CD4-positive, CD25-positive, alpha-beta regulatory T cell (primary cell): ENCODE measurements at regions not wholly inside any gene's neighbourhood (a gene's known extent, or its start where the extent isn't known, plus 50 kb on each side); places are given as distances from the start of the nearest gene placed in this dataset.
A peak's percentile ranks its signal among the peaks of the same experiment; 100 is the strongest.

Experiments used
- ATAC-seq, 2 donors: fragments of 150-1000 bp; cut with Tn5 transposase; one replicate each; pipeline ENCODE4 v1.10.0; 2021; ENCODE audit warnings: low read depth in 2 of 2, moderate number of reproducible peaks in 2 of 2, moderate library complexity in 1 of 2
- DNase-seq, 3 donors: peaks; one replicate each; pipeline versions ENCODE4 v3.0.0 to v3.0.0-alpha.2; 2012 to 2022; ENCODE audit warnings: mixed read lengths in 1 of 3
- H3K27ac ChIP-seq: one replicate; pipeline ENCODE4 v1.7.0; 2013; ENCODE audit warnings: mild to moderate bottlenecking, low read length; ENCODE audit not compliant: insufficient read depth, poor library complexity, severe bottlenecking
- H3K27me3 ChIP-seq: one replicate; pipeline ENCODE4 v1.7.0; 2013; ENCODE audit warnings: low read length; ENCODE audit not compliant: control insufficient read depth, insufficient read depth
- H3K36me3 ChIP-seq: one replicate; pipeline ENCODE4 v1.7.0; 2013; ENCODE audit warnings: mild to moderate bottlenecking, low read length, moderate library complexity; ENCODE audit not compliant: control insufficient read depth, insufficient read depth
- H3K4me1 ChIP-seq: 2 replicates; pipeline ENCODE4 v1.7.0; 2013; ENCODE audit warnings: mild to moderate bottlenecking, low read length; ENCODE audit not compliant: insufficient read depth, control insufficient read depth, poor library complexity, severe bottlenecking
- H3K4me3 ChIP-seq: one replicate; pipeline ENCODE4 v1.7.0; 2013; ENCODE audit warnings: low read depth, mild to moderate bottlenecking, low read length, moderate library complexity
- H3K9me3 ChIP-seq, 2 experiments: 1 replicate in 1 of 2; 2 replicates in 1 of 2; pipeline ENCODE4 v1.7.0; 2013; ENCODE audit warnings: low read length in 2 of 2, mild to moderate bottlenecking in 1 of 2, moderate library complexity in 1 of 2; ENCODE audit not compliant: control insufficient read depth in 2 of 2
- H3K27ac Mint-ChIP-seq, 3 donors: one replicate each; pipeline ENCODE4 v1.8.0; 2020 to 2022; ENCODE audit warnings: mild to moderate bottlenecking in 3 of 3, mixed read lengths in 3 of 3, moderate library complexity in 2 of 3
- H3K27me3 Mint-ChIP-seq: one replicate; pipeline ENCODE4 v1.8.0; 2022; ENCODE audit warnings: mild to moderate bottlenecking, mixed read lengths
- H3K36me3 Mint-ChIP-seq: one replicate; pipeline ENCODE4 v1.8.0; 2020; ENCODE audit warnings: mixed read lengths
- H3K4me1 Mint-ChIP-seq, 4 donors: one replicate each; pipeline ENCODE4 v1.8.0; 2020 to 2022; ENCODE audit warnings: mixed read lengths in 4 of 4, mild to moderate bottlenecking in 1 of 4
- H3K4me3 Mint-ChIP-seq, 4 donors: one replicate each; pipeline ENCODE4 v1.8.0; 2020 to 2022; ENCODE audit warnings: mild to moderate bottlenecking in 4 of 4, mixed read lengths in 4 of 4, moderate library complexity in 3 of 4
- H3K9me3 Mint-ChIP-seq, 7 donors: one replicate each; pipeline ENCODE4 v1.8.0; 2020 to 2022; ENCODE audit warnings: mixed read lengths in 7 of 7, mild to moderate bottlenecking in 3 of 7, moderate library complexity in 2 of 7

DNA sequence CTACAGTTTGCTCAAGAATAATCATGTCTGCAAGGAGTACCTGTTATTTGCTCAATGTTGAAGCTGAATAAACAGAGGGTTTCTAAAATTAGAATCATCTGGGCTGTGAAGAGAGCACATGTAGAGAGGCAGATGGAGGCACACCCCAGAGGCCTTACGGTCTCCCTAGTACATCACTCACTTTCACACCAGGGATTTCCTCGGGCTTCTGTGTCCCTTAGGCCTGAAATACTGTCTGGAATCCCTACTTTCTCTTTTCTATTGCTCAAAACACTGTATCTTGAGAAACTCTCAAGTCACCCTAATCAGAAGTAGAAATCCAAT lies 473.7 kb upstream of the ROBO2 start:
- H3K9me3 ChIP-seq = peaks cover 0 to 2% of the 10 kb centered on the region in 2 experiments
- Mint-ChIP-seq H3K27me3 (no peaks in the 10 kb centered on the region), H3K36me3 (no peaks in the 10 kb centered on the region), H3K4me3 (no peak overlapping the region), H3K4me1 (no peaks in the 10 kb centered on the region), H3K9me3 (peaks cover 0 to 6% (median 1%) of the 10 kb centered on the region in 7 donors), H3K27ac (no peak overlapping the region)
- no peaks in the 10 kb centered on the region for H3K4me1 ChIP-seq
- no peaks in the 10 kb centered on the region for H3K27me3 ChIP-seq
- H3K36me3 ChIP-seq = no peaks in the 10 kb centered on the region
- no peak overlapping the region for H3K27ac ChIP-seq
- no peak overlapping the region for H3K4me3 ChIP-seq
- DNase-seq = no peak
- no peak for ATAC-seq

DNA sequence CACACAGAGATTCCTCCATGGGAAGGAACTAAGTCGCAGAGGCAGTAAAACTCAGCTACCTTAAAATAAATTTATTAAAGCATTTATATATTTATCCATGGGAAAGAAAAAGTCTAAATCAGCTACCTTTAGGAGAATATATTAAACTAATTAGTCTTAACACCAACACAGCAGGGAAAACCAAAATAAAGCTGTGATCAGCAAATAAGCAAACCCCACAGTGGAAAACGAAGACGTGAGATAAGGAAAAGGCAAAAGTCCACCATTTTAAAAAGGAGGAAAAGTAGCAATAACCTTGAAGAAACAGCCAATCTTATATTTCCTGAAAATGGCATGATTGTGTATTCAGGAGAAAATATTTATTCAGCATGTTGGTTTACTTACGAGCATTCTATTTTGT lies 473.0 kb upstream of the ROBO2 start:
- Mint-ChIP-seq H3K36me3 (no peaks in the 10 kb centered on the region), H3K27me3 (no peaks in the 10 kb centered on the region), H3K9me3 (peaks cover 0 to 5% (median 1%) of the 10 kb centered on the region in 7 donors), H3K4me3 (no peak overlapping the region), H3K27ac (no peak overlapping the region), H3K4me1 (no peaks in the 10 kb centered on the region)
- H3K4me1 ChIP-seq = no peaks in the 10 kb centered on the region
- H3K4me3 ChIP-seq = no peak overlapping the region
- H3K36me3 ChIP-seq = no peaks in the 10 kb centered on the region
- no peaks in the 10 kb centered on the region for H3K9me3 ChIP-seq
- no peaks in the 10 kb centered on the region for H3K27me3 ChIP-seq
- DNase-seq (no peak), ATAC-seq (no peak)
- H3K27ac ChIP-seq = no peak overlapping the region

DNA sequence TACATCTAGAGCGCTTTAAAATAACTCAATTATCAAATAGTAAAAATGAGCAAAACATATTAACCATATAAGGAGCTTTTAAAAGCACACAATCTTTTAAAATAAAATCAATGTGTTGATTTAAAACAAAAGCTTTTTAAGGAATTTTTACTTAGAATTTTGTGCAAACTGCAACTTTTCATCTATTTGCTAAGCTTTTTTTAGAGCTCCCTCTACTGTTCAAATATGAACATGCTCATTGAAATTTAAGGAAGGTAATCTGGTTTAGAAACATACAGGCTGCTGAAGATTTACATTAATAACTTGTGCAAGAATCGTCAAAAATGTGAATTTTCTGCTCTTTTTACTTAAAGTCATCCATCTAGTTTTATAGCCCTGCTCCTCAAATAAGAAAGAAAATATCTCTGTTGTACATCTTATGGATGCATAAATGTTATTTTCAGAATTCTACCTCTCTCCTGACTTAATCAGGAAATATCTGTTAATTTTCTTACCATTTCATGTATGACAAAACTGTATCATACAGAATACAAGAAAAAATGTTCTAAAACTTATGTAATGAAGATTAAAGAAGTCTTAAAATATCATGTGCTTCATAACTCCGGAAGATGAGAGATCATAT lies 469.4 kb upstream of the ROBO2 start:
- Histone ChIP-seq H3K27ac (no peak overlapping the region), H3K4me3 (no peak overlapping the region), H3K36me3 (no peaks in the 10 kb centered on the region), H3K9me3 (no peaks in the 10 kb centered on the region), H3K27me3 (no peaks in the 10 kb centered on the region), H3K4me1 (no peaks in the 10 kb centered on the region)
- Mint-ChIP-seq H3K4me3 (no peak overlapping the region), H3K27me3 (no peaks in the 10 kb centered on the region), H3K9me3 (peaks cover 0 to 3% (median 1%) of the 10 kb centered on the region in 7 donors), H3K36me3 (no peaks in the 10 kb centered on the region), H3K27ac (no peak overlapping the region), H3K4me1 (no peaks in the 10 kb centered on the region)
- ATAC-seq (no peak), DNase-seq (peak in 1 of 3 donors; percentile 2)

DNA sequence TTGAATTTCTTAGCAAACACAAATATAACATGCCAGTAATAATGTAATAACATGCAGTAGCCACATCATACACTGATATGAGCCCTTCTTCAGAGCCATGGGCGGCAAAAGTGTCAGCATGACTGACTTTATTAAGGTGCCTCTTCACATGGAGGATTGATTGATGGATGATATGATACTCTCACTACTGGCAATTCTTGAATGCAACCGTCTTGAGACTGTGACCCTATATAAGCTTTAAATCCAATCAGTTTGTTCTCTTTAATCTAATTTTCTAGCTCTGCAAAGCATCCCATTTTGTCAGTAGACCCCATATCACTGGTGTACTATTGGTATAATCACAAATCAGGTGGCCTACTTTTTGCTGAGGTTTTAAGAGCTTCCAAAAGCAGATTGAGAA lies 463.7 kb upstream of the ROBO2 start:
- peaks cover 0 to 3% (median 0%) of the 10 kb centered on the region in 4 donors for H3K4me1 Mint-ChIP-seq
- no peak for DNase-seq
- no peak overlapping the region for H3K27ac ChIP-seq

DNA sequence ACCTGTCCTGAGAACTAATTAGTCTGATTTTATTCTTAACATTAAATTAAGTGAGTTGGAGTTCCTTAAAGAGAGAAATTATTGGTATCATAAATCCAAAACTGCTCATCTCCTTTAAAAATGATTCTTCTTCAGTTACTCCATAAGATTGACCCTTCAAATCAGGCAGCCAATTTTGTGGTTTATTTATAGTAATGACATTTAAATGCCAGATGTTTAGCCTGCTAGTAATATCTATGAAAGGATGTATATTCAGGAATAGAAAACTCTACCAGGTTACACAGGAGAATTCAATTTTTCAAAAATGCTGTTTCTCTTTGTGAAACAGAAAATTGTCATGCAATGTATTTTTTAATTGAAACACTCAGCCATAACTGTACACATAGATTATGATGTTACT lies 457.8 kb upstream of the ROBO2 start:
- Histone ChIP-seq H3K4me1 (no peaks in the 10 kb centered on the region), H3K36me3 (no peaks in the 10 kb centered on the region), H3K27me3 (no peaks in the 10 kb centered on the region), H3K9me3 (peaks cover 0 to 3% of the 10 kb centered on the region in 2 experiments), H3K27ac (no peak overlapping the region), H3K4me3 (no peak overlapping the region)
- DNase-seq = no peak
- Mint-ChIP-seq H3K9me3 (peaks cover 2 to 29% (median 11%) of the 10 kb centered on the region in 7 donors), H3K36me3 (no peaks in the 10 kb centered on the region), H3K4me3 (no peak overlapping the region), H3K4me1 (peaks cover 0 to 4% (median 0%) of the 10 kb centered on the region in 4 donors), H3K27me3 (no peaks in the 10 kb centered on the region), H3K27ac (no peak overlapping the region)
- no peak for ATAC-seq

More for the DNA sequence above, 463.7 kb upstream of the ROBO2 start:
- no peaks in the 10 kb centered on the region for H3K27me3 Mint-ChIP-seq
- peaks cover 0 to 14% (median 6%) of the 10 kb centered on the region in 7 donors for H3K9me3 Mint-ChIP-seq
- H3K4me3 Mint-ChIP-seq = no peak overlapping the region
- no peak for ATAC-seq
- no peaks in the 10 kb centered on the region for H3K36me3 Mint-ChIP-seq
- no peaks in the 10 kb centered on the region for H3K4me1 ChIP-seq
- no peaks in the 10 kb centered on the region for H3K36me3 ChIP-seq
- no peak overlapping the region for H3K4me3 ChIP-seq
- H3K27ac Mint-ChIP-seq = no peak overlapping the region
- peaks cover 0 to 3% of the 10 kb centered on the region in 2 experiments for H3K9me3 ChIP-seq
- no peaks in the 10 kb centered on the region for H3K27me3 ChIP-seq

DNA sequence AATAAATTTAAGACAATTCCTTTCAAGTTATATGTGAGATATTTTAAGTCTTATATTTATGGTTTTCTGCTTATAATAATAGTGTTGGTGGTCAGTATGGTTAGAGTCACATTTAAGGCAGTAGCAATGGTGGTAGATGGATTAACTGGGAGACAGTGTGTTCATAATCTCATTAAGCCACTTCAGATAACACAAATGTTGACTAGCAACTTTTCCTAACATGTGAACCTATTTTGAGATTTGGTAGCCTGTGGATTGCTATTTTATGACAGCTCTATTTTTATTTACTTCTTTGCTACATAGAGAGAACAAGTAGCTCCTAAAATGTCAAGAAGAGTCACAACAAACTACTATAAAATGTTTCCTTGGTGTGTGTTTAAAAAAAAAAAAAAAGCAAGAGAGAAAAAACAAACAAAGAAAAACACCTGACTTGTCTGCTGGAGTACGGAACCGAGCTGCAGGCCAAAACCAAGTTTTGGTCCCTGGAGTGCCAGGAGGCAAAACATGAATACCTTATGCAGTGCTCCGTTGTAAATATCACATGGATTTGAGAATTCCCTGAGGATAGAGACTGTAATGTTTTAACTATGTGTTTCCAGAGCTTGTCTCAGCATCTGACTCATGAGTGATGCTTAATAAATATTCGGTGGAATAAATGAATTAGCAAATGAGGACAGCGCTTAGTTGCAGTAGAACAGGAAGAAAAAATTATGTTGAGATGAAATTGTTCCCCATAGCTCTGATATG lies 457.1 kb upstream of the ROBO2 start:
- H3K36me3 Mint-ChIP-seq = no peaks in the 10 kb centered on the region
- no peak overlapping the region for H3K27ac Mint-ChIP-seq
- H3K4me1 ChIP-seq = no peaks in the 10 kb centered on the region
- H3K9me3 Mint-ChIP-seq = peaks cover 2 to 29% (median 13%) of the 10 kb centered on the region in 7 donors
- no peaks in the 10 kb centered on the region for H3K36me3 ChIP-seq
- no peak overlapping the region for H3K27ac ChIP-seq
- no peaks in the 10 kb centered on the region for H3K27me3 ChIP-seq
- H3K4me3 Mint-ChIP-seq = no peak overlapping the region
- H3K4me1 Mint-ChIP-seq = peaks cover 0 to 4% (median 0%) of the 10 kb centered on the region in 4 donors
- DNase-seq = no peak
- ATAC-seq = no peak
- H3K4me3 ChIP-seq = no peak overlapping the region
- no peaks in the 10 kb centered on the region for H3K27me3 Mint-ChIP-seq
- peaks cover 0 to 3% of the 10 kb centered on the region in 2 experiments for H3K9me3 ChIP-seq

DNA sequence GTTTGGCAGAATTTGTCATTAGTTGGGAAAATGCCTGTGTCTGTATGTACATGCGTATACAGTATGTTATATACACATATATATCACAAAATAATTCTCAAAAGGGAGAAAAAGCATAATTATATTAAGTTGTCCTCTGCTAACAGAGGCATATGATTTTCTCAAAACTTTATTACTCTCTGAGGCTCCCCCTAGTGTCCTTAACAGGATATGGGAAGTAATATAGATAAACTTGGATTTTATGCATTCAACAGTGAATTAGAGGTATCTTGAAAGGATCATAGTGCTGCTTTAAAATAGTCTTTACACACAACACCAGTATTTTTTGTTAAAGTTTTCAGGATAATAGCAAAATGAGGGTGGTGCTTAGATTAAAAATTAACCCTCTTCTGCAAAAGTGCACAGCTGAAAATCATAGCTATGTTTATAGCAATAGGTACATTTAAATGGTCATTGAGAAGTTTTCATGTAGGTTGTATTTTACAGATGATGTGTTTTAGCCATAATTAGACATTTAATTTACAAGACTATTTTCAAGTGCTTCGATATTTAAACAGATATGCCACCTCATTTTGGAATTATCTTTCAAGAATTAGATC lies 454.0 kb upstream of the ROBO2 start:
- Mint-ChIP-seq H3K27me3 (no peaks in the 10 kb centered on the region), H3K36me3 (no peaks in the 10 kb centered on the region), H3K9me3 (peaks cover 4 to 19% (median 8%) of the 10 kb centered on the region in 7 donors), H3K27ac (no peak overlapping the region), H3K4me3 (no peak overlapping the region), H3K4me1 (peaks cover 0 to 4% (median 0%) of the 10 kb centered on the region in 4 donors)
- no peaks in the 10 kb centered on the region for H3K27me3 ChIP-seq
- H3K9me3 ChIP-seq = no peaks in the 10 kb centered on the region
- no peak overlapping the region for H3K4me3 ChIP-seq
- no peaks in the 10 kb centered on the region for H3K36me3 ChIP-seq
- no peaks in the 10 kb centered on the region for H3K4me1 ChIP-seq
- H3K27ac ChIP-seq = no peak overlapping the region
- ATAC-seq (no peak), DNase-seq (no peak)
